GM12878 (cell line): ENCODE measurements at regions not wholly inside any gene's neighbourhood (a gene's known extent, or its start where the extent isn't known, plus 50 kb on each side); places are given as distances from the start of the nearest gene placed in this dataset.

ENCODE experiments used
- ATAC-seq: fragments of 200-7000 bp; cut with Tn5 transposase; 3 replicates; pipeline ENCODE4 v1.9.1; 2020; ENCODE audit warnings: mild to moderate bottlenecking, moderate library complexity
- BruUV-seq: library from RNA; stranded (reverse); fragments of 400-500 nt; replicated peaks from 2 replicates; lab custom pipeline; 2021; lab: Mats Ljungman, UMichigan
- CTCF ChIA-PET: fragments of 300-600 bp; sonication (Branson Sonifier 250); formaldehyde crosslinking; extraction: SDS; loops from one replicate; lab custom pipeline; 2021; ENCODE audit warnings: inconsistent platforms; lab: Yijun Ruan, JAX
- POLR2A ChIA-PET: fragments of 350-600 bp; formaldehyde crosslinking; extraction: SDS; loops from one replicate; lab custom pipeline; 2021; ENCODE audit warnings: inconsistent platforms; lab: Charles Lee
- RAD21 ChIA-PET: fragments of 300-600 bp; sonication (Branson Sonifier 250); formaldehyde crosslinking; loops from one replicate; lab custom pipeline; 2023; ENCODE audit warnings: antibody characterized with exemption; ENCODE audit not compliant: unreplicated experiment; lab: Charles Lee
- SMC1A ChIA-PET: fragments of 300-600 bp; sonication (Branson Sonifier 250); formaldehyde crosslinking; loops from one replicate; lab custom pipeline; 2023; ENCODE audit not compliant: unreplicated experiment, uncharacterized antibody; lab: Charles Lee
- DNase-seq: peaks from one replicate; pipeline ENCODE4 v3.0.0-alpha.2; 2011; ENCODE audit warnings: low read depth, low spot score
- FAIRE-seq: peaks from 3 replicates; lab custom pipeline; 2011; peaks lifted over from hg19 to GRCh38; lab: Jason Lieb, UNC
- H2AFZ ChIP-seq: 2 replicates; pipeline ENCODE4 v1.6.0; 2011; ENCODE audit warnings: low read depth, low read length, control low read depth; ENCODE audit not compliant: control insufficient read depth
- H3K27ac ChIP-seq: 2 replicates; pipeline ENCODE4 v1.5.1; 2011; ENCODE audit warnings: control low read depth; ENCODE audit not compliant: control insufficient read depth, insufficient read depth
- H3K27me3 ChIP-seq, 2 experiments: replicated peaks in 1 of 2; 2 replicates each; pipeline versions ENCODE4 v1.6.0 to v1.6.1; 2011; ENCODE audit warnings: low read length in 1 of 2; ENCODE audit not compliant: control insufficient read depth in 2 of 2, insufficient read depth in 2 of 2
- H3K36me3 ChIP-seq, 2 experiments: 2 replicates each; pipeline ENCODE4 v1.5.1; 2011; ENCODE audit warnings: low read length in 1 of 2; ENCODE audit not compliant: control insufficient read depth in 2 of 2, insufficient read depth in 2 of 2
- H3K4me1 ChIP-seq: 2 replicates; pipeline ENCODE4 v1.6.1; 2011; ENCODE audit warnings: mild to moderate bottlenecking, low read length, moderate library complexity, mixed read lengths; ENCODE audit not compliant: control insufficient read depth, insufficient read depth
- H3K4me2 ChIP-seq: 2 replicates; pipeline ENCODE4 v1.6.0; 2011; ENCODE audit warnings: control low read depth; ENCODE audit not compliant: control insufficient read depth, insufficient read depth
- H3K4me3 ChIP-seq: fragments of 200-600 bp; sonication (generic); 2 replicates; pipeline ENCODE4 v1.5.1; 2016
- H3K79me2 ChIP-seq: 2 replicates; pipeline ENCODE4 v1.6.0; 2011; ENCODE audit warnings: low read length; ENCODE audit not compliant: control insufficient read depth, insufficient read depth
- H3K9ac ChIP-seq: 2 replicates; pipeline ENCODE4 v1.8.0; 2011; ENCODE audit warnings: low read length, control low read depth, mixed read lengths; ENCODE audit not compliant: control insufficient read depth, insufficient read depth
- H3K9me3 ChIP-seq: replicated peaks from 3 replicates; pipeline ENCODE4 v1.5.1; 2011; ENCODE audit warnings: mild to moderate bottlenecking, low read length; ENCODE audit not compliant: control insufficient read depth, insufficient read depth
- H4K20me1 ChIP-seq: 2 replicates; pipeline ENCODE4 v1.6.0; 2011; ENCODE audit not compliant: control insufficient read depth, insufficient read depth
- CBX3 ChIP-seq: fragments of 200-600 bp; sonication (generic); IDR thresholded peaks from 2 replicates; pipeline ENCODE4 v1.6.1; 2016; ENCODE audit warnings: low read depth, borderline replicate concordance
- E2F4 ChIP-seq: IDR thresholded peaks from 2 replicates; pipeline ENCODE4 v1.6.1; 2012; ENCODE audit warnings: low read depth, low read length, improper control_type of control experiment
- EZH2 ChIP-seq: IDR thresholded peaks from 2 replicates; pipeline ENCODE4 v1.6.1; 2012; ENCODE audit warnings: low read depth, mild to moderate bottlenecking, control low read depth, inconsistent platforms, low read length, borderline replicate concordance; ENCODE audit not compliant: control insufficient read depth
- YBX1 ChIP-seq: fragments of 450-650 bp; IDR thresholded peaks from 2 replicates; pipeline ENCODE4 v1.6.1; 2016; ENCODE audit warnings: antibody characterized with exemption
- YY1 ChIP-seq: IDR thresholded peaks from 2 replicates; pipeline ENCODE4 v1.6.1; 2011; ENCODE audit warnings: low read depth, mild to moderate bottlenecking, low read length
- ZNF687 ChIP-seq: fragments of 450-650 bp; IDR thresholded peaks from 2 replicates; pipeline ENCODE4 v1.6.1; 2017; ENCODE audit warnings: mild to moderate bottlenecking, moderate library complexity
- WGBS: methylation state at CpG from one replicate; pipeline ENCODE4 v1.1.6; 2016; ENCODE audit warnings: low lambda C conversion rate; ENCODE audit not compliant: insufficient replicate concordance, insufficient coverage; ENCODE audit errors: missing lambda C conversion rate; 5-methylcytosine and 5-hydroxymethylcytosine counted together
- in situ Hi-C: fragments of 300-500 bp; cut with MboI; formaldehyde crosslinking; loops from 9 replicates; pipeline ENCODE4 v1.14.3; 2018; ENCODE audit warnings: mixed read lengths
- intact Hi-C: fragments of 100-400 bp; cut with micrococcal nuclease; formaldehyde crosslinking; loops from one replicate; pipeline ENCODE4 v1.14.2; 2022; ENCODE audit not compliant: unreplicated experiment

- BruUV-seq = no TSS peak
- H3K9me3 ChIP-seq = no peaks in the 10 kb centered on the region
- no peaks in the 10 kb centered on the region for H3K4me1 ChIP-seq
- 95% methylated on average over 1 of the region's 1 CpG for WGBS
- H3K4me3 ChIP-seq = no peak overlapping the region
- intact Hi-C loops (no loop called here), in situ Hi-C loops (no loop called here)
- H2AFZ ChIP-seq = no peak overlapping the region
- ATAC-seq = peak; percentile 27
- no peak for FAIRE-seq
- no peak for TF ChIP-seq CBX3
- TF ChIP-seq E2F4 = no peak
- TF ChIP-seq EZH2 = no peak
- TF ChIP-seq YBX1 = no peak
- no peak for TF ChIP-seq YY1
- TF ChIP-seq ZNF687 = no peak
- no peak overlapping the region for H3K9ac ChIP-seq
- ChIA-PET POLR2A (no interaction called here), CTCF (no interaction called here), SMC1A (interaction anchor here (0.7 to 0.9 kb wide), 2 partner anchors 33 to 169 kb away, joined by 3 read pairs; no protein-coding TSS in a partner anchor), RAD21 (no interaction called here)
- no peak for DNase-seq
- H3K27me3 ChIP-seq = no peaks in the 10 kb centered on the region; a peak in 1 of 4 replicates
- H3K79me2 ChIP-seq = no peaks in the 10 kb centered on the region
- no peak overlapping the region for H3K27ac ChIP-seq
- no peak overlapping the region for H3K4me2 ChIP-seq
- H4K20me1 ChIP-seq = no peaks in the 10 kb centered on the region
- H3K36me3 ChIP-seq = no peaks in the 10 kb centered on the region
These were observed 148.5 kb upstream of the PDE7B start for GRCh38 chr6:135703007-135703406.
